Kidney glomerular epithelial cell (primary cell): ENCODE measurements at regions not wholly inside any gene's neighbourhood (a gene's known extent, or its start where the extent isn't known, plus 50 kb on each side); places are given as distances from the start of the nearest gene placed in this dataset.
"Not testable (repeated sequence)": the region's sequence is repeated elsewhere in the genome, so short reads cannot be mapped to it uniquely, and the experiment has no call there.

ENCODE experiments used
- DNase-seq: peaks from one replicate; lab custom pipeline; 2025; lab: John Stamatoyannopoulos, UW

GRCh38 chr3:143901105-143901504, 52.8 kb upstream of the SLC9A9 start:
- DNase-seq = peak; percentile 57

GRCh38 chr3:143902210-143902609, 53.9 kb upstream of the SLC9A9 start:
- no peak for DNase-seq

- no peak for DNase-seq
These were observed 60.9 kb upstream of the DIPK2A start for GRCh38 chr3:143910756-143911155.

GRCh38 chr3:143914257-143914656, 57.4 kb upstream of the DIPK2A start:
- DNase-seq = no peak

GRCh38 chr3:143918848-143919247, 52.8 kb upstream of the DIPK2A start:
- DNase-seq = no peak

GRCh38 chr3:143921176-143921575, 50.4 kb upstream of the DIPK2A start:
- DNase-seq = not testable (repeated sequence)
